ENCODE measurements at regions not wholly inside any gene's neighbourhood (a gene's known extent, or its start where the extent isn't known, plus 50 kb on each side); places are given as distances from the start of the nearest gene placed in this dataset.
"Not testable (repeated sequence)": the region's sequence is repeated elsewhere in the genome, so short reads cannot be mapped to it uniquely, and the experiment has no call there.

DNA sequence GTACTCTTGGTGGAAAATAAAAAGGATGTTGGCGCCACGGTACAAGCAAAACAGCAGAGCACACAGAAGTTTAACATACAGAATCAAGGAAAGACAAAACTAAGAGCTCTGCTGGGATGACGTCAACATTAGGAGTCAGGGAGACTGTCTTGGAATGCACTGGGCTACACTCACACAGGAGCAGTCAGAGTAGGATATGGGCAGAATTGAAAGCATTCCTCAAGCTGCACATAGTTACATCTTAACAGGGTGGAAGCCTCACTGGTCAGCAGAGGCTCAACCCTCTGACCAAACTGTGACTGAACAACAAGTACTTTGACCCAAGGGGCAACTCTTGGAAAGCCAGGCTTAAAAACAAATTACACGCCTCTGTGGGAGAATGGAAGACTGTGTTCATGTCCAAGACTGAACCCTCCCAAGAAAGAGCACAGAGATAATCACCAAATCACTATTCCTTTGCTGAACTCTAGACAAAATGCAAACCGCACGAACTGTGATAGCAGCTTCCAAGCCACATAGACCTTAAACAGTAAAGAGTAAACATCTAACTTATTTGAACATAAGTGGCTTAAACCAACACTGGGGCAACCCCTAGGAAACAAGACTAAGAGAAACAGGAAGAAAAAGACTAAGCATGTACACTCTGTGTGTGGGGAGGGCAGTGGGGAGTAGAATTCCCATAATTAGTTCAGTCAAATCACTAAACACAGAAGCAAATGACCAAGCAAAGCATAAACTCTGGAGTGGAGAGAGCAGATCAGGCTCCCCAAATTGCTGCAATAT is 772.7 kb downstream of the PRELID2 start:
- DNase-seq: no peak

DNA sequence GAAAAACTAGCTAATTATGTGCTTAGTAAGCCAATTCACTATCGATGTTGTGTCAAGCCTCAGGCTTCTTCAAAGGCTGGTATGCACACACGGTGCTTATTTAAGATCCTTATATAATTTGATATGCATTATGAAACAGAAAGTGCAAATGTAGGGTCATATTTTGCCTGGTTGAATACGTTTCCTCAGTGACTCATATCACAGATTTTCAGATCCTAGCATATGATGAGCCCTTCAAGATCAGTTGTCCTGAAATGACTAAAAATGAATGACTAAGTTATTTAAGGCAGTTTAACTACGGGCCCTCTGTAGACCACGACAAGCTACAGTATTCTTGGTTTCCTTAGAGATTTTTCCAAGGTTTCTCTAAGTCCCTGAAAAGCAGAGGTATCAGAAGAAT is 778.3 kb downstream of the PRELID2 start:
- DNase-seq: no peak

DNA sequence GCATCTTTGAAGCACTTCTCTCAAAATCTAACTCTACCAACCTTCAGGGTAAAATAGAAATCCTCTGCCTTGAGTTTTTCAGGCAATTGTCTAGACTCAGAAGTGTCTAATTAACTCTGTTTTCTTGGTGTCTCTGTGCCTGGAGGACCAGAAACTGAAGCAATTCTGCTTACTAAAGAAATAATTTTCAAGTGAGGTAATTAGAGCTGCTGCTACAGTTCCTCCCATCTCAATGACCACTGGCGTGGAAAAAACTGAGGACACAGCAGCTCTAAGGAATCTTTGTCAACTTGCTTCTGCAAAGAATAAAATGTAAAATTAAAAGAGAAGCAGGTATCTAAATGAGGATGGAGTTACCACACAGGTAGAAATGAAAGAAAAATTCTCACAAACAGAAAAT is 785.0 kb downstream of the PRELID2 start:
- DNase-seq: no peak

DNA sequence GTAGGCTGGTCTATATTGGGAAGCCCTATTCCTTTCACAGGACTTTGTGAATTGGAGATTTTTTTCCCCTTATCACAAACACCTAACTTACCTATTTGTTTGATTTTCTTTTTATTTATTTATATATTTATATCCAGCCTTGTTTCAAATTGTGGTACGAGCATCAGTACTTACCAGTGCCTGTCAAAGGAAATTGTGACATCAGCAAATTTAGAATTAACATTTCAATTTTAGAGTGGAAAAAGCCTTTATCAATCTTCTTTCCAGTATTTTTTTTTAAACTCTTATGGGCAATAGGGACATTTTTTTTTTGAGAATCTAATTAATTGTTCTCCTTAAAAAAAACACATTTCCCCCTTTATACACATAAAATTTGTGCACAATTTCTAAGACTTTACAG is 790.2 kb downstream of the PRELID2 start:
- no peak for DNase-seq

DNA sequence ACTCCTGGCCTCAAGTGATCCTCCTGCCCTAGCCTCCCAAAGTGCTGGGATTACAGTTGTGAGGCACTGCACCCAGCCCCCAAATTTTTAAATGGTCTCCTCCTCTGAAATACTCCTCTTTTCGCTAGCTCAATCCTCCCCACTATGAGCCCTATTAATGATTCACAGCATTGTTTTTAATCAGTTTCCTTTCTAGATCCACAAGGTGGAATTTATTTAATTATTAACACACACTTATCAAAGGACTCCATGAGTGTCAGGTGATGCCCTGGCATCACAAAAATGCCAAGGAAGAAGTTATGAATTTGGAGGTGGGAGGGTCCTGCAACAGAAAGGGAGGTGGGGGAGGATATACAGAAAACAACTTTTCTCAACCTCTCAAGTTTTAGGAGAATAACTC is 806.5 kb downstream of the PRELID2 start:
- DNase-seq: no peak

DNA sequence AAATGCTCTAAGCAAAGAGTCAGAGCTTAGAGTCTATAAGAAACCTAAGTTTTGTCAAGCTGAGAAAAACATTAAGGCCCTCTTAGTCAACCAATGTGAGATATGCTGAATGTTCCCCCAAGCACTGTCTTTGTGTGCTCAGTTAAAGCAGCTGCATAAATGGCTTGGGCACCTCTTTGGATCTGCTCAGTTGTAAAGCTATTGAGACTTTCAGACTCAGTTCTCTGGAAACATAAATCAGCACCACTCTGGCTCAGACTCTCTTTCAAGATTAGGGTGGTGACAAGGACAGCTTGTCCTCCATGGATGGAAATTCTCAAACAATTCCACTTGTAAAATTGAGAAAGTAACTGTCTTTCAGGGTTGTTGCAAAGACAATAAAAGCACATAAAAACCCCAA is 807.9 kb downstream of the PRELID2 start:
- no peak for DNase-seq

DNA sequence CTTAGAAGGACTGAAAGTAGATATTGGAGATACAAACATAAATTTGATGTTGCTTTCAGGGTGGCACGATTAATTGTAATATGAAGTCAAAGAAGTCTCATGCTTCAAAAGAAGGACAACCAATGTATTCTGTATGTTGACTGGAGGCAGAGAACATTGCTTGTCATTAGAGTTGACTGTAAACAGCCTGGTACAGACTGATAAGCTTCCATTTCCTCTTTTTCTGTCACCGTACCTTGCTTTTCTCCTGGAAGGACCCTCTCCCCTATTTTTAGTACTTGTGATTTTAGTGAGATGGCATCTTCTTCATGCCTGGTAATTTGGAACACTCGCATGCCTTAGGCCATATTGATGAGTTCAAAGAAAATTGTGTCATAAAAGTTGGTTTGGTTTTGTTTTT is 809.4 kb downstream of the PRELID2 start:
- no peak for DNase-seq

DNA sequence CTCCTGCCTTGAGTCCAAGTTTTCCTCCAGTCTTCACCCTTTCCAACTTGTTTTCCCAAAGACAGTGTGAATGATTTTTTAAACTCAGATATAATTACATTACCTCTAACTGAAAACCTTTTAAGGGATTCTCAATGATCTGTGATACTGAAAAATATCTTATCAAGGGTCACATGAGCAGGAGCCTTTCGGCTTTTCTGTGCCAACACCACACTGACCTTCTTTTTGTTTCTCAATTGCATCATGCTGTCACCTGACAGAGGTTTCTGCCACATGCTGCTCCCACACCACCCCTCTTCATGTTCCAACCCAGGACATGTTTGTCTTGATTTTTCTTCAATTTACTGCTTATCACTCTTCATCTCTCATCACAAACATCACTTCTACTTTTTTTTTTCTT is 820.0 kb downstream of the PRELID2 start:
- no peak for DNase-seq

DNA sequence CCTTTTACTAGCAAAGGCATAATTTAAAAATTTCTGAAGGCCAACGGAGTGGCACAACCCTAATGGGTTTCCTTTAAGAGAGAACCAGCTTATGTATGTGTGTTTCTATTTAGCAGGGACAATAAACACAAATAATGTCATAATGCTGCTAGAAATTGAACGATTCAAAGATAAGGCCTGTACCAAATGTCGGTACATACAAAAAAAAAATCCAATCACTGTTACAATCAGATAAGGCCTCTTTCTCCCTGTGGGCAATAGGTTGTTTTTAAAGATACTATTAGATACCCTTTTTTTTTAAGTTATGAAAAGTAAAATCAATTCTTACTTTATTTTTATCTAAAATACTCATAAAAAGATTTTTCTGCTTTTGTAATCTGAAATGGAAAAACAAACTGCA is 821.0 kb downstream of the PRELID2 start:
- no peak for DNase-seq

DNA sequence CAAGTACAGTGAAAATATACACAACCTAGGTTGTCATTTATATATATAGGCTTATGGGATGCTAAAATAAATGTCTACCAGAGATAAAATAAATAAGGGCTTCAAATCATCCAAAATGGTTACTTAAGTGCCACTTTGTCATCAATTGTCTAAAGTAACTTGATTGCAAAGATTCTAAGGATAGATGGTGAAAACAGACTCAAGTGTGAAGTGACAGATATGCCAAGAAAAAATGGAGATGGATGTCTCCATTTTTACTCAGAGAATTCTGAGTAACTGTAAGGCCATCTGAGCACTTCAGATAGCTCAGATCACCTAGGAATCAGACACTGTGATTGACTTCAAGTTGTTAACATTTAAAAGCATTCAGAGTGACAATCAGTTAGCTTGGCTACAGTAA is 824.3 kb downstream of the PRELID2 start:
- no peak for DNase-seq

DNA sequence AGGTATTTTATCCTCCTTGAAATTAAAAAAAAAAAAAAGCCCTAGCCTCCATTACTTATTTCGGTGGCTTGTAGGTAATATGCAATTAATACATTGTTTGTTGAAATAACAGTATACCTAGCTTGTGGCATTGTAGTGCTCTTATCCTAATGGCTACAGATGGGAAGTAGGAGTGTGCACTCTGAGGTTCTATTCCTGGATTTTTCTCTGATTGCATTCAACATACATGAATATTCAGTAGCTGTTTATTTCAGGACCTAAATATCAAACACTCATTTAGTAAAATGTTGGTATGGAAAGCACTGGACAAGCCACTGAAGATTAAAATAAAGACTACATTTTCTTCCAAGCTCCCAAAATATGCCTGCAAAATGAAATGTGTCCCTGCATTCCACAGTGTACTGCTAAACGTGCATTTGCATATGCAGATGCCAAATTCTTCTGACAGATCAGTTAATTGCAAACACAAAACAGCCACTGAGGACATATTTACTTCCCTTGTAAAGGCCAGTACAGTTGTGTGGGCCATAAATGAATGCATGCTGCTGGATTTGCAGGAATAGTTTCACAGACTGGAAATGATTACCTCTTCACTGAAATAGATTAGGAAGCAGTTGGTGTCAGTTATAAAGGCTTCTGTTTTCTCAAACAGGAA is 826.1 kb downstream of the PRELID2 start:
- DNase-seq: no peak

DNA sequence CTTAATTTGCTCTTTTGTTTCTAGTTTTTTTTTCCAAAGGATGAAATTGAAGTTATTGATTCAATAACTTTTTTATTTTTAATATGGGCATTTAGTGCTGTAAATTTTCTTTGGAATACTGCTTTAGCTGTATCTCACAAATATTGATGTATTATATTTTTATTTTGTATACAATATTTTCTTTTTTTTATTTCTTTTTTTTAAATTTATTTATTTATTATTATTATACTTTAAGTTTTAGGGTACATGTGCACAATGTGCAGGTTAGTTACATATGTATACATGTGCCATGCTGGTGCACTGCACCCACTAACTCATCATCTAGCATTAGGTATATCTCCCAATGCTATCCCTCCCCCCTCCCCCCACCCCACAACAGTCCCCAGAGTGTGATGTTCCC is 823.7 kb downstream of the KCTD16 start:
- DNase-seq: not testable (repeated sequence)

DNA sequence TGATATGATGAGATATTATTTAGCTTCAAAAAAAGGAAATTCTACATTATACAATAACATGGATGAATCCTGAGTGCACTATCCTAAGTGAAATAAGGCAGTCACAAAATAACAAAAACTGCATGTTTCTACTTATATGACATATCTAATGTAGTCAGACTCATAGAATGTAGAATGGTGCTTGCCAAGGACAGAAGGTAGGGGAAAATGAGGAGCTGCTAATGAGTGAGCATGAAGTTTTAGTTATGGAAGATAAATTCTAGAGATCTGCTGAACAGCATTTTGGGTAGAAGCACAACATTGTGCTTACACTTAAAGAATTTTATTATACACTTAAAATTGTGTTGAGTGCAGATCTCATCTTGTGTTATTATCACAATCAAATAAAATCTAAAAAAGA is 812.4 kb downstream of the KCTD16 start:
- no peak for DNase-seq

DNA sequence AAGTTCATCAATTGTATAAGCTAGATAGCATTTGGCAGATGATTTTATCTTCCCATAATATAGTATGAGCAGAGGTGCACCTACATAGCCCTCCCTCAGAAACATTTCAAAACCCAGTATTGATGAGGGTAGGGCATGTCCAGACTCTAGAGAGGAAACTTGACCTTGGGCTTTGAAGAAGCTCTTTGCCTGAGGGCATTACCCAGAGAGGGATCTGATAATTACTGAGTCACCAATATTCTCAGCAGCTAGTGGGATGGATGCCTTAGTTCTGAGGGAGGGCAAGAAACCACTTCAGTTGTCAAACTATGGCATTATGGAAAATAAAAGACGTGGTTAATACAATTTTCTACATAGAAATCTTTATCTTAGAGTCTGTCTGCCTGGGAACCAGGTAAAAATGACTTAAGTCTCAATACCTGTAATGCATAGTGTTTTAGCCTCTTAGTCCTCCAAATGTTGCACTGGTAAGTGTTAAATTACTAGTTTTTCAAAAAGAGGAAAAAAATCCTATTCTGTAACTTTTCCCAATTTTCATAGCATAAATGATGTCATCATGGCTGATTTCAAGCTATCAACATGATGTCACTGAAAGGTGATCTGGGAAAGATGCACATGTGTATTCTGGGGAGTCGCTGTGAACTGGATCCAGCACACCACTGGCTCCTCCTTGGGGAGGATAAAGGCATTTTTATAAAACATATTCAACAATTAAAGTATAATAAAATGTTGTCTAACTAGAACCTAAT is 809.0 kb downstream of the KCTD16 start:
- DNase-seq: no peak

DNA sequence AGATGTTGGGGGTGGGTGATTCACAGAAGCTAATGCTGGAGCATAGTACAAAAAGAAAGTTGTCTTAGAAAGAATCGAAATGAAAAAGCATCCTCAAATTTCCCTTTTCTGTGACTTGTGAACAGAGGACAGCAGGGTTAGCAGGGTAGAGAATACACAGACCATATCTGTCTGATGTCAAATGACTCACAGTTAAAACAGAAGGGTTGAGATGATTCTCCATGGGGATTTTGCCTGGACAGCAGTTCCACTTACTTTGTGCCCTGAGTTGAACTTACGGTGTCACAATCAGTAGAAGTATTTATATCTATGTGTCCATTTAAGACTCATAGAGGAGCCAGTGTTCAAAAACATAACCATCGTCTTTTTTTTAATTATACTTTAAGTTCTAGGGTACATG is 801.6 kb downstream of the KCTD16 start:
- no peak for DNase-seq

DNA sequence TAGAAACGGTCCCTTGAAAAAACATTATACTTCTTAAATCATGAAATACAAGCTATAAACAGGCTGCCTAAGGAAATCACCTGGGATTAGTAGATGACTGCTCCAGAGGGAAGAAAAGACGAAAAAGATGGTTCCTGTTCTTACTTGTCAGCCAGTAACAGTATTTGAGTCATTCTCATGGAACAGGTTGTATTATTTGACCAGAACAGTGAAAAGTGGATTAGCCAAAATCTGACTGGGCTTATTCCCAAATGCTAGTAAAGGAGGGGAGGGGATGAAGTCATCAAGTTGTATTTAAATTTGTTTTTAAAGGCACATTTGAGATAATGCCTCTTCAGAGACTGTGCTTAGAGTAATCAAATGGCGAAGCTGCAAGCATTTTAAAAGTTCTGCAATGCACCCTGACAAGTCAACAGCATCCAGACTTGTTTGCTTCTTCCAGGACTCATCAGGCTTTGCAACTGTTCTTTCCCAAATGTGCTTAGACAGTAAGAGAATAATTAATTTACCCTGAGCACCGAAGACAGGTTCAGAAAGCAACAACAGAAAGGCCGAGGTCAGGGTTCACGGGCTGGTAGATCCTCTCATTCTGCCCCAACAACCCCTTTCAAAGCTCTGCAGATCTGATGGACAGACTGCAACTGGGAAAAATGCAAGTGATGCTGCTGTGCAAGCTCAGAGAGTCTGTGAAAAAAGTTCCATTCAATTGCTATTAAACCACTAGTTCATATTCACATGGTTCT is 800.6 kb downstream of the KCTD16 start:
- DNase-seq: no peak

DNA sequence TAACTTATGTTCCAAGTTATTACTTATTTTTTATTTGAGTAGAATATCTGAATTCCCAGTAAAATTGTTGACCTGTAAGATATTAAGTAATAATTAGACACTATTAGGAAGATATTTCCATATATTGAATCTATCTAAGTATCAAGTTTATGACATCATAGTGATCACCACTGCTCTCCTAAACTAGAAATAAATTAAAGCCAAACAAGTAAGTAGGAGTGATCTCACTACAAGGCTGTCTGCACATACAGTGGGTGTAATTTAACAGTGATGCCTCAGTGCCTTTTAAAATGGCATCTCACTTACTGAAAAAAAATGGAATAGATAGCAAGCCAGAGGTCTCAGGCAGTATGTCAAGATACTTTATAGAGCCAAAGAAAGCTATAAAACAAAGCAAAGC is 789.6 kb downstream of the KCTD16 start:
- no peak for DNase-seq

DNA sequence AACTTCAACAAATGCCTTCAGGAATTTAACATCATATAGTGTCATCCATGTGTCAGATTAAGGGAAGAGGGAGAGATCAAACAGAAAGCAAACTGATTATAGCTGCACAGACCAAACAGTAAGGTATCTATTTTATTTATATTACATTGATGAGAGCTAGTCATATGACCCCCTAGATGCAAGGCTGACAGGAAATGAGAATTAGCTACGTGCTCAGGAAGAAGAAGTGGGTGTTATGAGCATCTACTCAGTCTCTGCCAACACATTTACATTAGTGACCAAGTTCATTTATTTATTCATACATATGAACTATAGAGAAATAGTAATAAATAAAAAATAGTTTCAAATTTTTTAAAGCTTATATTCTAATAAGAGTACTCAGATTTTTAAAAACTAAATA is 787.3 kb downstream of the KCTD16 start:
- DNase-seq: no peak

DNA sequence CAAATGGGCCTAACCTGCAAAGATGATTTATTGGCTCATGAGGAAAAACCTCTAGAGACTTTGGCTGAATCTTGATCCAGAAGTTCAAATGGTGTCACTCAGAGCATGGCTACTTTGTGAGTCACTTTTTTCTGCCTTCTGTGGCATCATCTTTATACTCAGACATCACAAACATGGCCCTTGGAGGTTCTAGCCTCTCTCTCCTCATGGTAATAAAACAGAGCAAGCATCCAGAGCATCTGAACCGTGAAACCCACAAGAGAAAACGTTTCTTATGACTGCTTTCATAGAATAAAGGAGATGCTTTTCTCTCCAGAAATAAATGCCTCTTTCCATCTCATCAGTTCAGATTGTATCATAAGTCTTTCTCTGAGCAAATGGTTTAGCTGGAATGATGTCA is 780.3 kb downstream of the KCTD16 start:
- DNase-seq: no peak

DNA sequence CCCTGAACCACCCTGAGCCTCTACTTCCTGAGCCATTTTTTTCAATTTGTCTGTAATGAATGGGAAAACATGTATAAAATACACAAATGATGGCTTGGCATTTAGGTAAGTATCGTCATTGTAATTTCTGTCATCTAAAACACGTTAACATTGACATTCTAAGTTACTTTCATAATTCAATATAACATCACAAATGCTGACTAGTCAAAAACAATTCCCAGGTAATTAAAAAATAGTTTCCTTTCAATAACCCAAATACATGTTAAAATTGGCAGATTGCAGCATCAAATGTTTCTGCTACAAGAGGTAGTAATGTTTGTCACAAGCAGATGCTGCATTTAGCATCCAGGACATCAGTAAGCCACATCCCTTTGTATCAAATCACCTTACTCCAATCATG is 776.4 kb downstream of the KCTD16 start:
- no peak for DNase-seq

DNA sequence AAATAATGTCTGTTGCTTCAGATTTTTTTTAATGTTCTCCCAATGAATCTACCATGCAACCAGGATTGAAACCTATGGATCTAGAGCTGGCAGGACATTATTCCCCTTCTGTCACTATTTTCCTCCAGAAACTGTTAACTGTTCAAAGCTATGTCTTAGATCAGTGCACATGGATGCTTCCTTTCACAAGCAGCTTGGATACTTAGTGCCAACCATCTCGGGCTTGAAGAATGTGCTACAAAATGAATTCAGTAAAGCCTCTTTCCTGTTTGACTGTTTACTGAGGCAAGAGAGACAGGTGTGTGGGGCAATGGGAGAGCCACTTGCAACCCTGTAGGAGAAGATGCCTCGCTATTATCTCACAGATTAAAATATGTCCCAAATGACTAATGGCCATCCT is 774.8 kb downstream of the KCTD16 start:
- no peak for DNase-seq

DNA sequence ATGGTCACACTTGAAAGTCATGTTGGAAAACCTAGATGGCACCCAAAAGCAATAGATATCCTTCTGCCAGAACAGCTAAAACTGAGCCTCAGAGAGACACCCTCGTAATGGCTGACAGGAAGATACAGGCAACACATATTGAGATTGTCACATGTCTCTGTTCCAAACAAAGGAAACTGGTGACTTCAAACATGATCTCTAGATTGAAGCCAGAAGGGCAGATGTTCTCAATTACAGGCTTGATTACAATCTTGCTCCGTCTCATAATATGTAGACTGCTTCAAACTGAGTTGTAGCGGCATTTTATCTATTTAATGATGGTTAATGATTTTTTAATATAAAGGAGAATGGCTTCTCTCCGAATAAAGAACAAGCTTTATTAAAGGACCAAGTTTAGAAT is 774.3 kb downstream of the KCTD16 start:
- DNase-seq: no peak

DNA sequence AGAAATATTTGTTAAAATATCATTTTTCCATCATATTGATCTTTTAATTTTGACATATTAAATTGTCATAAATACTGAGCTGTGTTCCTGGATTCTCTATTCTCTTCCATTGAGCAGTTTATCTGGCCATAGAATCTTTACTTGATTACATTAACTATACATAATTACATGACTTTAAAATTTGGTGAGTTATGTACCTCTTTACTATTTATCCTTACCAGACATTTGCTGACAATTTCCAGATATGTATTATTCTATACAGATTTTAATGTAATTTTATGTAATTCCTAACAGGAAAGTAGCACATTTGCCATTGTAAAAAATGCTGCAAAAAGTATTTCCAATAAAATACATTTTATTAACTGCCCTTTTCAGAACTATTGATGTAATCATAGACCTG is 770.3 kb downstream of the KCTD16 start:
- no peak for DNase-seq

DNA sequence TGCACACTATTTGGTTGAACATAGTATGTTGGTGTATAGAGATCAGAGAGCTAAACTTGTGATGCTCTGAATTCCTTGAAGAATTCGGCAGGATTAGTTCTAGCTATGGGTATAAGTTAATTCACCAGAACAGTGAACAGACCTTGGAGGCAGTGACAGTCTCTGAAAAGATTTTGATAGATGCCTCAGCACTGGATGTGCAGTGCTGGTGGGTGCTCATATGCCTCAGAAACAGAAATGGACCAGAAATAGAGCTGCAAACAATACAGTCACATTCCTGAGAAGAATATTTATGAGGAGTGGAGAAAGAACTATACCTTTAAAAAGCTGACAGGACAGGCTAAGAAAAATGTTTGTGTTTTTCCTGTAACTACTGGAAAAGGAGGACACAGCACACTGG is 747.7 kb downstream of the KCTD16 start:
- no peak for DNase-seq

All from NCI-H187 treated with DMSO at 0.1 percent for 48 hours (cell line).